Tibial nerve (tissue), 3 donors: ENCODE measurements at regions not wholly inside any gene's neighbourhood (a gene's known extent, or its start where the extent isn't known, plus 50 kb on each side); places are given as distances from the start of the nearest gene placed in this dataset.

Experiments
- POLR2A ChIP-seq, 2 donors: fragments of 450-650 bp; IDR thresholded peaks; one replicate each; pipeline ENCODE4 v1.6.1; 2017; ENCODE audit warnings: antibody characterized with exemption in 2 of 2, mild to moderate bottlenecking in 2 of 2, moderate library complexity in 2 of 2
- TF ChIP-seq, protein P1 (sequence below), 5 experiments: fragments of 200-600 bp in 3 of 5; fragments of 450-650 bp in 2 of 5; sonication (generic) in 3 of 5; IDR thresholded peaks; one replicate each; pipeline ENCODE4 v1.5.1; 2016 to 2019; ENCODE audit warnings: antibody characterized with exemption in 5 of 5, mild to moderate bottlenecking in 3 of 5, moderate library complexity in 2 of 5

DNA sequence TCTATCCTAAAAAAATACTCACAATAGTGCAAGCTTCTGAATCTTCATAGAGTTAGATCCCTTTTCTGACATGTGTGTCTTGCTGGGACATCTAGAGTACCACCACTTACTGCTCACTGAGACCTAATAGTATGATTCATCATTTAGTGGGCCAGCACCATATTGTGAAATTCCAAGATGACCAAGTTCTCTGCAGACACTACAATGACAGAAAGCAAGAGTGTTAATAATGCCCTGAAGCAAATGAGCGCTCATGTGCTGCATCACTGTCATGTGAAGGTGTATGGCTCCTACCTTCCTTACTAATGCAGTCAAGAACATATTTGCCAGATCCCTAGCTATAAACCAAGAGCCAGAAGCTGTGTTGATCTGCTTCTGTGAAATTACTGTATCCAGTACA is 606.2 kb upstream of the NXPH2 start:
- TF ChIP-seq, protein P1, sequence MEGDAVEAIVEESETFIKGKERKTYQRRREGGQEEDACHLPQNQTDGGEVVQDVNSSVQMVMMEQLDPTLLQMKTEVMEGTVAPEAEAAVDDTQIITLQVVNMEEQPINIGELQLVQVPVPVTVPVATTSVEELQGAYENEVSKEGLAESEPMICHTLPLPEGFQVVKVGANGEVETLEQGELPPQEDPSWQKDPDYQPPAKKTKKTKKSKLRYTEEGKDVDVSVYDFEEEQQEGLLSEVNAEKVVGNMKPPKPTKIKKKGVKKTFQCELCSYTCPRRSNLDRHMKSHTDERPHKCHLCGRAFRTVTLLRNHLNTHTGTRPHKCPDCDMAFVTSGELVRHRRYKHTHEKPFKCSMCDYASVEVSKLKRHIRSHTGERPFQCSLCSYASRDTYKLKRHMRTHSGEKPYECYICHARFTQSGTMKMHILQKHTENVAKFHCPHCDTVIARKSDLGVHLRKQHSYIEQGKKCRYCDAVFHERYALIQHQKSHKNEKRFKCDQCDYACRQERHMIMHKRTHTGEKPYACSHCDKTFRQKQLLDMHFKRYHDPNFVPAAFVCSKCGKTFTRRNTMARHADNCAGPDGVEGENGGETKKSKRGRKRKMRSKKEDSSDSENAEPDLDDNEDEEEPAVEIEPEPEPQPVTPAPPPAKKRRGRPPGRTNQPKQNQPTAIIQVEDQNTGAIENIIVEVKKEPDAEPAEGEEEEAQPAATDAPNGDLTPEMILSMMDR (IDR thresholded peaks at IDR 0.05): no peak
- TF ChIP-seq POLR2A (IDR thresholded peaks at IDR 0.05): no peak
